HG03095 (cell line): ENCODE measurements at regions not wholly inside any gene's neighbourhood (a gene's known extent, or its start where the extent isn't known, plus 50 kb on each side); places are given as distances from the start of the nearest gene placed in this dataset.
"Not testable (repeated sequence)": the region's sequence is repeated elsewhere in the genome, so short reads cannot be mapped to it uniquely, and the experiment has no call there.

ENCODE experiments used
- ATAC-seq: cut with Tn5 transposase; IDR thresholded peaks from one replicate; pipeline ENCODE4 v1.9.1; 2021; ENCODE audit warnings: moderate library complexity; ENCODE audit not compliant: unreplicated experiment

GRCh38 chr1:221241157-221241556 lies 361.9 kb downstream of the HLX start:
- no peak for ATAC-seq

DNA sequence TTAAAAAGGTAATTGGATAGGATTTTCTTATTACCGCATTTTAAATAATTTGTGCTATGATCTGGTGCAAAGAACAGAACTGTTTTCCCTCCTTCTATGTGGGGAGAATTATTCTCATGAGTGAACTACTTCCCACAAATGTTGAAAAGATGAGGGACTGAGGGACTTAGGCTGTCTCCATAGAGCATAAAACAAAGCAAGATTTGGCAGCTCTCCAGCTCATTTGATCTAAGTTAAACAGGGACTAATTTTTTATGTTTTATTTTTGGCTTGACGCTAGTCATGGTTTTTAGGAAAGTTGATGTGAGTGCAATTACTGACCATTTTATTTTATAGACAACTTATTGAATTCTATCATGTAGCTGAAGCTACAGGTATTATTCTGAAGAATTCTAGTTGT lies 362.3 kb downstream of the HLX start:
- ATAC-seq, result no peak

DNA sequence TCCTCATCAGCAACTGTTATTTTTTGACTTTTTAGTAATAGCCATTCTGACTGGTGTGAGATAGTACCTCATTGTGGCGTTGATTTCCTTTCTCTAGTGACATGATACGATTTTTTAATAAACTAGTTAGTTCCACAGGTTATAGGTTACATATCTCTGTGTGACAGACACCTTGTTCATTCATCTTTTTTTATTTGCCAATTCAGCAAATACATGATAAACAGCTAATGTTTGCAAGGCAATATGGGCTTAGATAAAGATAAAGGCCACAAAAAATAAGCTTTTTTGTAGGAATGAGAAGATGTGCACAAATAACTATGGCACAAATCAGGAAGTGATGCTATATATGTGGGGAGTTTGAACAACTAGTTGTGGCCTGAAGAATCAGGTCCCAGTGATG lies 366.8 kb downstream of the HLX start:
- no peak for ATAC-seq

GRCh38 chr1:221246628-221247415 lies 367.6 kb downstream of the HLX start:
- ATAC-seq, result no peak

DNA sequence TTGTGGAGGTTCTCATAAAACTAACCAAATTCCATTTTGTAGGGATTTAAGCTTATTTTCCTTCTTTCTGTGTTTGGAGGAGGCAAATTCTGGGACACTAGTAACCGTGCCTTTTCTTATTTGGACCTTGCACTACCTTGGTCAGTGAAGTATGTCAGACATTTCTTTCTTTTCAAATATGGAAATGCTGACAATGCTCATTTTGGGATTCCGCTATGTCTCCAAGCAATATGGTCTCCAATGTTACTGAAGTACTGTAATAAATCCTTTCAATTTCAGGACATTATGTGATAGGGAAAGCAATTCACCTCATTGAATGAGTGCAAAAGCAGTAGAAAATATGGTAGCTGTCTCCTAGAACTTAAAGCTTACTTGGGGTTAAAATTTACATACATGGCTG lies 372.3 kb downstream of the HLX start:
- ATAC-seq, result no peak

DNA sequence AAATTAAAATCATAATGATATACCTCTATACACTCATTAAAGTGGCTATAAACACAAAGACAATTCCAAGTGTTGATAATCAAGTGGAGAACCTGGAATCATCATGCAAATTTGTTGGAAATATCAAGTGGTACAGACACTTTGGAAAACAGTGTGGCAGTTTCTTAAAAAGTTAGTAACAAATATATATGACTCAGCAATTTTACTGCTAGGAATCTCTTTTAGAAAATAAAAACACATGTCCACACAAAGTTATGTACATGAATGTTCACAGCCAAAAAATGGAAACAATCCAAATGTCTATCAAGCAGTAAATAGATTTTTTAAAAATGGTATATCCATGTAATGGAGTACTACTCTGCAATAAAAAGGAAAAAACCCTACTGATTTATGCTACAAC lies 375.6 kb downstream of the HLX start:
- no peak for ATAC-seq

GRCh38 chr1:221256773-221257172 lies 377.5 kb downstream of the HLX start:
- ATAC-seq, result no peak

DNA sequence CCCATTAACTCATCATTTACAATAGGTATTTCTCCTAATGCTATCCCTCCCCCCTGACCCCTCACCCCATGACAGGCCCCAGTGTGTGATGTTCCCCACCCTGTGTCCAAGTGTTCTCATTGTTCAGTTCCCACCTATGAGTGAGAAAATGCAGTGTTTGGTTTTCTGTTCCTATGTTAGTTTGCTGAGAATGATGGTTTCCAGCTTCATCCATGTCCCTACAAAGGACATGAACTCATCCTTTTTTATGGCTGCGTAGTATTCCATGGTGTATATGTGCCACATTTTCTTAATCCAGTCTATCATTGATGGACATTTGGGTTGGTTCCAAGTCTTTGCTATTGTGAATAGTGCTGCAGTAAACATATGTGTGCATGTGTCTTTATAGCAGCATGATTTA lies 378.3 kb downstream of the HLX start:
- ATAC-seq, result not testable (repeated sequence)

DNA sequence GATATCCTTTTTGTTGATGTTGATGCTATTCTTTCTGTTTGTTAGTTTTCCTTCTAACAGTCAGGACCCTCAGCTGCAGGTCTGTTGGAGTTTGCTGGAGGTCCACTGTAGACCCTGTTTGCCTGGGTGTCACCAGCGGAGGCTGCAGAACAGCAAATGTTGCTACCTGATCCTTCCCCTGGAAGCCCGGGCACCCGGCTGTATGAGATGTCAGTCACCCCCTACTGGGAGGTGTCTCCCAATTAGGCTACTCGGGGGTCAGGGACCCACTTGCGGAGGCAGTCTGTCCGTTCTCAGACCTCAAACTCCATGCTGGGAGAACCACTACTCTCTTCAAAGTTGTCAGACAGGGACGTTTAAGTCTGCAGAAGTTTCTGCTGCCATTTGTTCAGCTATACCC lies 383.4 kb downstream of the HLX start:
- ATAC-seq, result not testable (repeated sequence)

DNA sequence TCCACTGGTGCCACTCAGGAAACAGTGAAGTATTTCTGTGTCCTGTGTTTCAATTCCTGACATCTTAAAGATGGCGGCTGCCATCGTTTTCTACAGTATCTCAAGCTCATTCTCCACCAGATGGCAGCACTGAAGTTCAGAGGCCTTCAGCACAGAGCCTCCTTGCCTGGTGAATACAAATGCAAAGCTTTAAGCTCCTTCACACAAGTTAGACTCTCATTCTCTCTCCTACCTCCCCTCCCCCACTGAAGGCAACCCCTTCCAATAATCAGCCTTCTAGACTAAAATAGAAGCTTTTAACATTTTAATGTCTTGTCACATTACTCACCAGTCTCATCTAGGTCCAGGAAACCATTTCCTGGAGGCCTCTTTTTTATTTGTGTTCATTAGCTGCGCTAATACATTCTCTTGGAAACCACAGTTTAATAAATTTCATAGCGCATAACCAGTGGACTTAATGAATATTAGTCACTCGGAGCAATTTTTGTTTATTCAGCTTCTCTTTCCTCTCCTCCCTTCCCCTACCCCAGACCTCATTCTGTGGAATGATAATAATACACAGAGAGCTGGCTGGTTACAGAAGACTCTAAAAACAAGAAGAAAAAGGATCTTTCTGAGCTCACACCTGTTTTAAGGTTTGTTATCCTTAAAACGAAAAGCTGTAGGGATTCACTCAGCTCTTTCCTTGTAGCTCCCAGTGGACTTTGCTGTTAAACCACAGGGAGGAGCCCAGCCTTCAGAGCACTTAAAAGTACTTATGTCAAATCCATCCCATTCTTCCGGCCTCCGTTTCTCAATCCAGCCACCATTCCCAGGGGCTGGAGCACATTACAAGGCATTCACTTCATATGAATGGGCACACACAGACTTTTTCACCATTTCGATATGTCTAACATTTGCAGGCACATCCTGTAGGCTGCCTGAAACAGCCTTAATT lies 384.9 kb downstream of the HLX start:
- ATAC-seq, result peak; percentile 85

DNA sequence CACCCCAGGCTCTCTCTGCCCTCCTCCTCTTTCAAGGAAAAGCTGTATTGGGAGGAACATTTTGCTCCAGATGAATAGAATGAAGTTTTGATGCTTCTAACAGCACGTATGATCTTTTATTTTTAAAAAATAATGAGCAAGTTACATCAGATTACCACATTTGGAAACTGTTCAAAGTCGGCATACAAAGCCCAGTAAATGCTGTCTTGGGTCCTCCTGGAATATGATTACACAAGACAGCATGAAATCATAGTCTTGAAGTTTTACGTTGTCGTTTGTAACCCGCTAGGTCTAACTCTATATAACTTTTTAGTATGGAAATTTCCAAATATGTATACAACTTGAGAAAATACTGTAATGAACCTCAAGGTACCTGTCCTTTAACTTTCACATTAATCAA lies 385.6 kb downstream of the HLX start:
- no peak for ATAC-seq

GRCh38 chr1:221268295-221268694 lies 389.1 kb downstream of the HLX start:
- ATAC-seq, result no peak

GRCh38 chr1:221271701-221272100 lies 392.5 kb downstream of the HLX start:
- no peak for ATAC-seq

DNA sequence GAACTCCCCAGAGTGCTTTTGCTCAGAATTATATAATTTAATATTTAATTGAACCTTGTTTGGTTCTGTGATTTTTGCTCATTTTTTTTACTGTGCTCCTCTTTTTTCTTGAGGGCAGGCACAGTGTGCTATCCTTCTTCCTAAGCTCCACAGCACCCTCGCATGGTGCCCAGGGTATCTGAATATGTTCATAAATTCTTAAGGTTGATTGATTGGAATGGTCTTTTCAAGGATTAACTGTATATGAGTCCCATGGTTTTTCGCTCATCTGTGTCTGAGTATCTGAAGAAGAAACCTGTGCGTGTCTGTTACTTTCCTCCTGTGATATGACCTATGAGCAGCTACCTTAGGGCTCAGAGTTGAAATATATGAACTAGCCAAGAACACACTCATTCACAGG lies 393.7 kb downstream of the HLX start:
- ATAC-seq, result no peak

DNA sequence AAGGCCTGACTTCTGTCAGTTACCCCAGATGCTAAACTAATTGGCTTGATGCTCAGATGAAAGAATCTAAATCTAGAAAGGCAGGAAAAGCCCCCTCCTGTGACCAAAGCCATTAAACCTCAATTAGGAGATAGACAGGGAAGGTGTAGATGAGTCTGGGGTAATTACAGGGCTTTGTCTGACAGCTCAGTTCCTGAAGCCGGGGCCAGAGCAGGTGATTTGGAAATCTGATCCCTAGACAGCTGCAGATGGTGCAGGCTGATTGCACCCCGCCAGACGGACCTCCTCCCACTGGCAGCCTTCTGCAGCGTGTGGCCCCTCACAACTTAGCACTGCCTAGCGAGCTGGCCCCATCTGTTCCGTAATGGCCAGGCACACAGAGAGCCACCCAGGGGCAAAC lies 395.1 kb downstream of the HLX start:
- ATAC-seq, result no peak

- no peak for ATAC-seq
These were observed 397.7 kb downstream of the HLX start for GRCh38 chr1:221276896-221277409.

GRCh38 chr1:221279146-221279545 lies 399.9 kb downstream of the HLX start:
- no peak for ATAC-seq

GRCh38 chr1:221283532-221283931 lies 404.3 kb downstream of the HLX start:
- no peak for ATAC-seq

- no peak for ATAC-seq
These were observed 404.8 kb downstream of the HLX start for GRCh38 chr1:221284028-221284427.

DNA sequence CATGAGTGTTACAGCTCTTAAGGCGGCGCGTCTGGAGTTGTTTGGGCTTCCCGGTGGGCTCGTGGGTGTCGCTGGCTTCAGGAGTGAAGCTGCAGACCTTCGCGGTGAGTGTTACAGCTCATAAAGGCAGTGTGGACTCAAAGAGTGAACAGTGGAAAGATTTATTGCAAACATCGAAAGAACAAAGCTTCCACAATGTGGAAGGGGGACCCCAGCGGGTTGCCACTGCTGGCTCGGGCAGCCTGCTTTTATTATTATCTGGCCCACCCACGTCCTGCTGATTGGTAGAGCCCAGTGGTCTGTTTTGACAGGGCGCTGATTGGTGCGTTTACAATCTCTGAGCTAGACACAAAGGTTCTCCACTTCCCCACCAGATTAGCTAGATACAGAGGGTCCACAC lies 405.7 kb downstream of the HLX start:
- ATAC-seq, result not testable (repeated sequence)

- not testable (repeated sequence) for ATAC-seq
These were observed 406.4 kb downstream of the HLX start for GRCh38 chr1:221285458-221286210.
